ENCODE measurements at regions not wholly inside any gene's neighbourhood (a gene's known extent, or its start where the extent isn't known, plus 50 kb on each side); places are given as distances from the start of the nearest gene placed in this dataset.
A peak's percentile ranks its signal among the peaks of the same experiment; 100 is the strongest.

GRCh38 chr20:3313683-3314065 is 74.7 kb upstream of the SLC4A11 start:
- intact Hi-C loops (cut with DNase I), result loop anchor here (10.0 kb wide), 1 partner anchor 269 kb away; the partner anchor contains the start of genes GNRH2 and MRPS26

GRCh38 chr20:3312940-3313682 is 74.1 kb upstream of the SLC4A11 start:
- DNase-seq, result peak in 2 of 42 donors; percentile 13 to 44
- intact Hi-C loops (cut with DNase I), result loop anchor here (10.0 kb wide), 1 partner anchor 268 kb away; the partner anchor contains the start of genes GNRH2 and MRPS26

More at GRCh38 chr20:3313683-3314065, 74.7 kb upstream of the SLC4A11 start:
- DNase-seq, result peak in 4 of 42 donors; percentile 22 to 54 (median 28)

- intact Hi-C loops (cut with DNase I), result loop anchor here (10.0 kb wide), 1 partner anchor 267 kb away; the partner anchor contains the start of genes GNRH2 and MRPS26
Observed at GRCh38 chr20:3311623-3312022, 72.6 kb upstream of the SLC4A11 start.

GRCh38 chr20:3309226-3309625 is 70.2 kb upstream of the SLC4A11 start:
- intact Hi-C loops (cut with DNase I), result no loop called here
- no peak for DNase-seq

More at GRCh38 chr20:3311623-3312022, 72.6 kb upstream of the SLC4A11 start:
- no peak for DNase-seq

- no peak for DNase-seq
- intact Hi-C loops (cut with DNase I), result no loop called here
Observed at GRCh38 chr20:3307725-3308124, 68.7 kb upstream of the SLC4A11 start.

GRCh38 chr20:3307078-3307477 is 68.1 kb upstream of the SLC4A11 start:
- DNase-seq, result no peak

GRCh38 chr20:3306068-3306467 is 67.1 kb upstream of the SLC4A11 start:
- no peak for DNase-seq
- intact Hi-C loops (cut with DNase I), result no loop called here

More at GRCh38 chr20:3307078-3307477, 68.1 kb upstream of the SLC4A11 start:
- intact Hi-C loops (cut with DNase I), result no loop called here

GRCh38 chr20:3304456-3304855 is 65.5 kb upstream of the SLC4A11 start:
- no peak for DNase-seq
- intact Hi-C loops (cut with DNase I), result no loop called here

GRCh38 chr20:3297079-3297378 is 58.0 kb upstream of the SLC4A11 start:
- DNase-seq, result no peak
- intact Hi-C loops (cut with DNase I), result no loop called here

- intact Hi-C loops (cut with DNase I), result no loop called here
- DNase-seq, result no peak
Observed at GRCh38 chr20:3296261-3297078, 57.5 kb upstream of the SLC4A11 start.
